Neural crest cell (in vitro differentiated cells): ENCODE measurements at regions not wholly inside any gene's neighbourhood (a gene's known extent, or its start where the extent isn't known, plus 50 kb on each side); places are given as distances from the start of the nearest gene placed in this dataset.

Experiments
- DNase-seq: peaks from one replicate; pipeline ENCODE4 v3.0.0; 2021; ENCODE audit warnings: low read depth, mixed read lengths, low spot score
- H3K27ac Mint-ChIP-seq: one replicate; pipeline ENCODE4 v1.8.0; 2021; ENCODE audit warnings: mild to moderate bottlenecking, mixed read lengths; ENCODE audit not compliant: unreplicated experiment
- H3K27me3 Mint-ChIP-seq: 2 replicates; pipeline ENCODE4 v1.8.0; 2021; ENCODE audit warnings: low read depth, mild to moderate bottlenecking, mixed read lengths
- H3K36me3 Mint-ChIP-seq: 2 replicates; pipeline ENCODE4 v1.8.0; 2021; ENCODE audit warnings: low read depth, mild to moderate bottlenecking, mixed read lengths
- H3K4me1 Mint-ChIP-seq: 2 replicates; pipeline ENCODE4 v1.8.0; 2021; ENCODE audit warnings: mixed read lengths
- H3K4me3 Mint-ChIP-seq: one replicate; pipeline ENCODE4 v1.8.0; 2021; ENCODE audit warnings: mild to moderate bottlenecking, mixed read lengths
- H3K9me3 Mint-ChIP-seq: 2 replicates; pipeline ENCODE4 v1.8.0; 2021; ENCODE audit warnings: mixed read lengths
- CTCF ChIP-seq: fragments of 200-600 bp; sonication (generic); conservative IDR thresholded peaks from 2 replicates; pipeline ENCODE4 v1.5.0; 2021; ENCODE audit warnings: antibody characterized with exemption, mild to moderate bottlenecking

GRCh38 chr2:128591861-128592822, 273.5 kb upstream of the HS6ST1 start:
- DNase-seq, result no peak
- no peak overlapping the region for H3K4me3 Mint-ChIP-seq
- no peak for TF ChIP-seq CTCF
- no peaks in the 10 kb centered on the region for H3K9me3 Mint-ChIP-seq
- H3K27me3 Mint-ChIP-seq, result no peaks in the 10 kb centered on the region
- peak overlapping the region; percentile 27 for H3K27ac Mint-ChIP-seq
- H3K36me3 Mint-ChIP-seq, result no peaks in the 10 kb centered on the region
- peaks cover 10% of the 10 kb centered on the region for H3K4me1 Mint-ChIP-seq

GRCh38 chr2:128593518-128593878, 274.8 kb upstream of the HS6ST1 start:
- Mint-ChIP-seq H3K4me3 (no peak overlapping the region), H3K9me3 (no peaks in the 10 kb centered on the region), H3K36me3 (no peaks in the 10 kb centered on the region), H3K4me1 (peaks cover 10% of the 10 kb centered on the region), H3K27me3 (no peaks in the 10 kb centered on the region), H3K27ac (no peak overlapping the region)
- no peak for DNase-seq
- TF ChIP-seq CTCF, result no peak

GRCh38 chr2:128593879-128594650, 275.4 kb upstream of the HS6ST1 start:
- H3K27me3 Mint-ChIP-seq, result no peaks in the 10 kb centered on the region
- DNase-seq, result no peak
- peaks cover 10% of the 10 kb centered on the region for H3K4me1 Mint-ChIP-seq
- H3K4me3 Mint-ChIP-seq, result no peak overlapping the region
- H3K27ac Mint-ChIP-seq, result no peak overlapping the region
- no peak for TF ChIP-seq CTCF
- no peaks in the 10 kb centered on the region for H3K9me3 Mint-ChIP-seq
- H3K36me3 Mint-ChIP-seq, result no peaks in the 10 kb centered on the region

GRCh38 chr2:128594651-128594910, 275.9 kb upstream of the HS6ST1 start:
- Mint-ChIP-seq H3K4me1 (peaks cover 10% of the 10 kb centered on the region), H3K27ac (no peak overlapping the region), H3K9me3 (no peaks in the 10 kb centered on the region), H3K27me3 (no peaks in the 10 kb centered on the region), H3K4me3 (no peak overlapping the region), H3K36me3 (no peaks in the 10 kb centered on the region)
- no peak for TF ChIP-seq CTCF
- DNase-seq, result no peak

GRCh38 chr2:128594953-128595677, 276.4 kb upstream of the HS6ST1 start:
- Mint-ChIP-seq H3K4me3 (no peak overlapping the region), H3K36me3 (no peaks in the 10 kb centered on the region), H3K27me3 (no peaks in the 10 kb centered on the region), H3K4me1 (peaks cover 14% of the 10 kb centered on the region), H3K27ac (no peak overlapping the region), H3K9me3 (no peaks in the 10 kb centered on the region)
- no peak for TF ChIP-seq CTCF
- no peak for DNase-seq
